ENCODE measurements at regions not wholly inside any gene's neighbourhood (a gene's known extent, or its start where the extent isn't known, plus 50 kb on each side); places are given as distances from the start of the nearest gene placed in this dataset.

GRCh38 chr2:38492042-38492615, 110.6 kb downstream of the HNRNPLL start:
- Histone ChIP-seq H3K4me1 (replicated peaks) (no peaks in the 10 kb centered on the region), H3K9me3 (no peaks in the 10 kb centered on the region), H3K27ac (no peak overlapping the region), H3K36me3 (no peaks in the 10 kb centered on the region), H3K4me3 (no peak overlapping the region), H3K27me3 (replicated peaks; ENCODE audit: insufficient read depth) (no peaks in the 10 kb centered on the region)
- 92% methylated on average over 3 of the region's 3 CpGs for WGBS
- TF ChIP-seq CTCF (IDR thresholded peaks at IDR 0.05), result no peak
- no peak for TF ChIP-seq POLR2AphosphoS5 (IDR thresholded peaks at IDR 0.05)
- no peak for TF ChIP-seq POLR2A (IDR thresholded peaks at IDR 0.05)
- no peak for DNase-seq (ENCODE audit: low spot score)
- intact Hi-C loops (cut with DNase I), result no loop called here

GRCh38 chr2:38491436-38491835, 111.3 kb downstream of the HNRNPLL start:
- Histone ChIP-seq H3K4me3 (no peak overlapping the region), H3K9me3 (no peaks in the 10 kb centered on the region), H3K27me3 (replicated peaks; ENCODE audit: insufficient read depth) (no peaks in the 10 kb centered on the region), H3K4me1 (replicated peaks) (no peaks in the 10 kb centered on the region), H3K27ac (no peak overlapping the region), H3K36me3 (no peaks in the 10 kb centered on the region)
- TF ChIP-seq POLR2A (IDR thresholded peaks at IDR 0.05) (no peak), CTCF (IDR thresholded peaks at IDR 0.05) (no peak), POLR2AphosphoS5 (IDR thresholded peaks at IDR 0.05) (no peak)
- DNase-seq (ENCODE audit: low spot score), result no peak
- 95% methylated on average over 5 of the region's 5 CpGs for WGBS
- intact Hi-C loops (cut with DNase I), result no loop called here

GRCh38 chr2:38489846-38490245, 112.8 kb upstream of the ATL2 start:
- Histone ChIP-seq H3K9me3 (no peaks in the 10 kb centered on the region), H3K36me3 (no peaks in the 10 kb centered on the region), H3K27ac (no peak overlapping the region), H3K4me1 (replicated peaks) (no peaks in the 10 kb centered on the region), H3K4me3 (no peak overlapping the region), H3K27me3 (replicated peaks; ENCODE audit: insufficient read depth) (no peaks in the 10 kb centered on the region)
- no peak for DNase-seq (ENCODE audit: low spot score)
- no peak for TF ChIP-seq CTCF (IDR thresholded peaks at IDR 0.05)
- TF ChIP-seq POLR2AphosphoS5 (IDR thresholded peaks at IDR 0.05), result no peak
- TF ChIP-seq POLR2A (IDR thresholded peaks at IDR 0.05), result no peak
- intact Hi-C loops (cut with DNase I), result no loop called here

- intact Hi-C loops (cut with DNase I), result no loop called here
- H3K27me3 ChIP-seq (replicated peaks; ENCODE audit: insufficient read depth), result no peaks in the 10 kb centered on the region
- WGBS, result 89% methylated on average over 10 of the region's 10 CpGs
- no peaks in the 10 kb centered on the region for H3K36me3 ChIP-seq
- no peaks in the 10 kb centered on the region for H3K9me3 ChIP-seq
- TF ChIP-seq POLR2AphosphoS5 (IDR thresholded peaks at IDR 0.05) (no peak), CTCF (IDR thresholded peaks at IDR 0.05) (no peak), POLR2A (IDR thresholded peaks at IDR 0.05) (no peak)
- H3K4me1 ChIP-seq (replicated peaks), result no peaks in the 10 kb centered on the region
- no peak overlapping the region for H3K27ac ChIP-seq
- no peak overlapping the region for H3K4me3 ChIP-seq
- DNase-seq (ENCODE audit: low spot score), result no peak
These were observed 110.8 kb upstream of the ATL2 start for GRCh38 chr2:38487852-38488251.

GRCh38 chr2:38486213-38487026, 109.3 kb upstream of the ATL2 start:
- Histone ChIP-seq H3K4me1 (replicated peaks) (no peaks in the 10 kb centered on the region), H3K9me3 (no peaks in the 10 kb centered on the region), H3K4me3 (no peak overlapping the region), H3K27me3 (replicated peaks; ENCODE audit: insufficient read depth) (no peaks in the 10 kb centered on the region), H3K36me3 (no peaks in the 10 kb centered on the region), H3K27ac (no peak overlapping the region)
- no peak for DNase-seq (ENCODE audit: low spot score)
- intact Hi-C loops (cut with DNase I), result no loop called here
- TF ChIP-seq CTCF (IDR thresholded peaks at IDR 0.05) (no peak), POLR2AphosphoS5 (IDR thresholded peaks at IDR 0.05) (no peak), POLR2A (IDR thresholded peaks at IDR 0.05) (no peak)
- WGBS, result 61% methylated on average over 11 of the region's 11 CpGs

Measured in prostate gland (tissue), 2 donors.